NCI-H1694 (cell line): ENCODE measurements at regions not wholly inside any gene's neighbourhood (a gene's known extent, or its start where the extent isn't known, plus 50 kb on each side); places are given as distances from the start of the nearest gene placed in this dataset.
A peak's percentile ranks its signal among the peaks of the same experiment; 100 is the strongest.

Experiments used
- DNase-seq: peaks from one replicate; lab custom pipeline; 2025; lab: John Stamatoyannopoulos, UW

DNA sequence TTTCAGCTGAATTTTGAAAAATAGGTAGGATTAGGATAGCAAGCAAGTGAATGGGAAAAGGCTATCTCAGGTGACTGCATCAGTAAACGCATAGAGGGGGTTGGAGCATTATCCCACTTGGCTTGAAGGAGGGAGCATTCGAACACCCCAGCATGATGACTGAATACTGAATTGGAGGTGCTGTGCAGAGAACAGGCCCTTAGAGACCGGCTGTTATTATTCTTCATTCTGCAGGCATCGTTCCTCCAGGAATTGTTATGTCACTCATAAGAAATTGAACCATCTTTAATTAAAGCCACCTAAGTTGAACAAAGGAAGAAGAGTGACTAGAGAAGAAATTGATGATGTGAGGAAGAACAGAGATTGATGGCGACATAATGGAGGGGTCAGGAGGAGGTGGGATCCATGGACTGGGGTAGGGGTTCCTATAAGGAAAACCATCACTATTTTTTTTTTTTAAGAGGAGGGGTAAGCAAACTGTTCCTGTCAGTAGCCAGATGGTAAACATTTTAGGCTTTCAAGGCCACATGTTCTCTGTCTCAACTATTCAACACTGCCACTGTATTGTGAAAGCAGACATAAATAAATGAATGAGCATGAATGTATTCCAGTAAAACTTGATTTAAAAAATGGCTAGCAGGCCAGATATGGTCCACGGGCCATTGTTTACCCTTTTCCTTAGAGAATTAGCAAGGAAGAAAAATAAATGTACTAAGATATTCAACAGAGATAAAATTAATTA is 264.7 kb upstream of the TAC1 start:
- no peak for DNase-seq

- no peak for DNase-seq
Observed at GRCh38 chr7:97468493-97468892, 263.4 kb upstream of the TAC1 start.

DNA sequence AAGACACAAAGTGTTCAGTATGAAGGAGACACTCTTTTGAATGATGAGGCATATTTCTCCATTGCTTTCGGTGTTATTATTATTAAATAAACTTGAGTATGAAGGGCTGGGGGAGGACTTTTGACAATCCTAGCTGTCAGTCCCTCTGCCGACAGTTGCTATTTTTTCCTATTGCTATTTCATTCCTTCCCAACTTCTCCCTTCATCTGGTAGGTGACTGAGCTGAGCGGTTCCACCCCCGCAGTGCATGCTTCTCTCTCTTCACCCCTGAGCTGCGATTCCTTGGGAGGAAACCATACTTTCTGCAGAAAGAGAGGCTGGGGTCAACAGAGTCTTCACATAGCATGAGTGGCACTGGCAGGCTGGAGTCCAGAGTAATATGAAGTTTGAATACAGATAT is 261.2 kb upstream of the TAC1 start:
- DNase-seq = no peak

DNA sequence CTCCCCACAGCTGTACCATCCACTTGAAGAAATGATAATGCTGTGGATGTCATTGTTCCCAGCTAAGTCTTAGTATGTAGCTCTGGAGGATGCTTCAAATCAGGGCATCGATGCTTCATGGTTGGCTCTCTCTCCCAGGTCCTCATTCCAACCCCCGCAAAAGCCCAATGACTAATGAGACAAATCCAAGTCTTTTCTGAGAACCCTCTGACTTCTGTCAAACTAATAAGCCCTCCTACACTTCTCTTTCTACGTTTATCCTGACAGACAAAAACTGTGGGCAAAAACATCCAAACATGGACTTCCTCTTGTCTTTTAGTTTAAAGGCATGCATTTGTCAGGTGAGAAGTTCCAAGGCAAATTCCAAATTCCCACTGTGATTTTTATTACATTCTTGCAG is 260.4 kb upstream of the TAC1 start:
- DNase-seq = no peak

DNA sequence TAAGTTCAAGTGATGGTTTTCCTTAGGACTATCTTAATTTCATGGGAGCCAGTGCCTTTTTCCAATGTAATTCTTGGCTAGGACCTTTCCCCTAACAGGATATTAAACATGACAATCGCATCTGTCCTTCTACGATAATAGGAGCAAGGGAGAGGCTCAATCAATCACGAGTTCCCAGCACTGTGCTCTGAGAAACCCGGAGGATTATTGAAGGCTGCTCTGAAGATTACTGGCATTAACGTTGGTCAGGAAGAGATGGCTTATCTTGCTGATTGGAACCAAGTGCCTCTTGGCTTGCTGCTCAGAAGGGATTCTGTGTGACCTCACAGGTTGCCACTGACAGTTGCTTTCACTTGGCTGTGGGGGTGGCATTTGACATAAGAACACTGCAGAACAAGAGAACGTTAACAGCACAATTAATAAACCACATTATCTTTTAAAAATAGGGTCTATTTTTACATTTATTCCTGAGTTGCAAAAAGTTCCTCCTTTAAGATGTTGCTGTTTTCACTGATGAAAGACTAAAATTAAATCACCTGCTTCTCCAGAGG is 252.1 kb upstream of the TAC1 start:
- DNase-seq = no peak

DNA sequence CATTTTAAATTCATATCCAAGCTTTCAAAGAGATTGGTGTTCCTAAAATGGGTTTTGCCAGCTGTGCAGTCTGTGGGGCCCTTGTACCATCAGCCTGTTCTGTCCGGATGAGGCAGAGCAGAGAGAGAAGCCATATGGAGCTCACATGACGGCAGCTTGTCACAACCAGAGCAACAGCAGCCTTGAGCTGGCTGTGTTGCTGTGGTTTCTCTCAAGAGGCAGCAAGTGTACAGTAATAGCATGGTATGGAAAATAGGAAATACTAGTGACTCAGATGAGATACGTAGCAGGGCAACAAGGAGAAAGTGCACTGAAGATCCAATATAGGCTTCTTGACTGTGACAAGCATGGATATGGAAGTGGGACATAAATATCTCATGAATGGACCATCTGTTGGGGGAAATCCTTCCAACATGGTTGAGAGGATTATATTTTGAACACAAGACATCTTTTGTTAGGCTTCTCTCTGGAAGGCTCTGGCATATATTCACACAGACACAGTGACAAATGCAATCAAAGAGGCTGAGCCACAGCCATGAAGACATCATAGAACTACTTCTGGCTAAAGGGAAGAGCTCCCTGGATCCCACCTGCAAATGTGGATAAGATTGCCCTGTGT is 251.0 kb upstream of the TAC1 start:
- peak; percentile 35 for DNase-seq

DNA sequence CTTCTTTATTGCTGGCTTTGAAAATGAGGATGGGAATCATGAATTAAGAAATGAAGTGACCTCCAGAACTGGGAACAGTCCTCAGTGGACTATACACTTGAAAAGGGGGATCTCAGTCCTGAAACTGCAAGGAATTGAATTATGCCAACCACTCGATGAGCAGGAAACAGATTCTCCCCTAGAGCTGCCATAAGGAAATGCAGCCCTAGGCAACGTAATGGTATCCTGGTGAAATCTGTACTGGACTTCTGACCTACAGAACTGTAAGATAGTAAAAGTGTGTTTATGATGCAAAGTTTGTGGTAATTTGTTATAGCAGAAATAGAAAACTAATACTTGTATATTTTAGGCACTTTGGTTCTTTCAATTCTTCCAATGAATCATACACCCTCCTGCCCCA is 236.4 kb upstream of the TAC1 start:
- no peak for DNase-seq

- peak; percentile 5 for DNase-seq
Observed at GRCh38 chr7:97499204-97499603, 232.7 kb upstream of the TAC1 start.

- no peak for DNase-seq
Observed at GRCh38 chr7:97503367-97504094, 228.4 kb upstream of the TAC1 start.

- no peak for DNase-seq
Observed at GRCh38 chr7:97506728-97507127, 225.2 kb upstream of the TAC1 start.

GRCh38 chr7:97512441-97513207 is 219.3 kb upstream of the TAC1 start:
- DNase-seq = no peak

DNA sequence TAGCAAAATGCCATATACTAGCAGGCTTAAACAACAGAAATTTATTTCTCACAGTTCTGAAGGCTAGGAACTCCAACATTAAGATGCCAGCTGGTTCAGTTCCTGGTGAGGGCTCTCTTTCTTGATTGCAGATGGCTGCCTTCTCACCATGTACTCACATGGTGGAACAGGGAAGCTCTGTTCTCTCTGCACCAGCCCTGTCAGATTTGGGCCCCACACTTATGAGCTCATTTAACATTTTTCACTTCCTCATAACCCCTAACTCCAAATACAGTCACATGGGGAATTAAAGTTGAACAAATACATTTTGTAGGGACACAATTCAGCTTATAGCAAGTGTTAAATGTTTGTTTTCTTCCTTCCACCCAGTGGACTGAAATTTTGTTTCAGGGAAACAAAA is 218.6 kb upstream of the TAC1 start:
- DNase-seq = no peak

DNA sequence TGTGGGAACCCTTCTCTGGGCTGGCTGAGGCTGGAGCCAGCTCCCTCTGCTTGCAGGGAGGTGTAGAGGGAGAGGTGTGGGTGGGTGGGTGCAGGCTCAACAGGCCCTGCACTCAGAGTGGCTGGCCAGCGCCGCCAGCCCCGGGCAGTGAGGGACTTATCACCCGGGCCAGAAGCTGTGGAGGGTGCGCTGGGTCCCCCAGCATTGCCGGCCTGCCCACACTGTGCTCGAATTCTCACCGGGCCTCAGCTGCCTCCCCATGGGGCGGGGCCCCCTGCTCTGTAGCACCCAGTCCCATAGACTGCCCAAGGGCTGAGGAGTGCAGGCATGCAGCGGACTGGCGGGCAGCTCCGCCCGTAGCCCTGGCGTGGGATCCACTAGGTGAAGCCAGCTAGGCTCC is 190.7 kb upstream of the TAC1 start:
- no peak for DNase-seq

GRCh38 chr7:97555857-97556421 is 175.9 kb upstream of the TAC1 start:
- DNase-seq = peak; percentile 27

GRCh38 chr7:97565665-97566064 is 166.2 kb upstream of the TAC1 start:
- no peak for DNase-seq

DNA sequence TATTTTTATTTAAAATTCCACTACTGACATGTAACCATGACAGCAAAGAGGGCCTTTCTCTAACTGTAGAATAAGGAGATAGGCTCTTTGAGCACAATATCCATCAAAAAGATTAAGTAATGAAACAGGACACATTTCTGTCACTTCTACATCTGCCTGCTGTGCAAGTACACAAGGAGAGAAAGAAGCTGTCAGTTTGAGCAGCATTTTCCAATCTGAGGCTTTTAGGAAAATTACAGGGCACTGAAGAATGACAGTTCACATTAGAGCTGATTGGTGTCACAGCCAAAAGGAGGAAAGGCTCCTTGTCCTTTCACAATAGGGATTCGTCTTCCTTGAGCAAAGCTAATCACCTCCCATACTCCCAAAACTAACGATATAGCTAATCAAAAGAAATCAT is 158.8 kb upstream of the TAC1 start:
- no peak for DNase-seq

GRCh38 chr7:97576043-97576442 is 155.8 kb upstream of the TAC1 start:
- no peak for DNase-seq

- no peak for DNase-seq
Observed at GRCh38 chr7:97578225-97578624, 153.7 kb upstream of the TAC1 start.

GRCh38 chr7:97580205-97580604 is 151.7 kb upstream of the TAC1 start:
- DNase-seq = no peak

DNA sequence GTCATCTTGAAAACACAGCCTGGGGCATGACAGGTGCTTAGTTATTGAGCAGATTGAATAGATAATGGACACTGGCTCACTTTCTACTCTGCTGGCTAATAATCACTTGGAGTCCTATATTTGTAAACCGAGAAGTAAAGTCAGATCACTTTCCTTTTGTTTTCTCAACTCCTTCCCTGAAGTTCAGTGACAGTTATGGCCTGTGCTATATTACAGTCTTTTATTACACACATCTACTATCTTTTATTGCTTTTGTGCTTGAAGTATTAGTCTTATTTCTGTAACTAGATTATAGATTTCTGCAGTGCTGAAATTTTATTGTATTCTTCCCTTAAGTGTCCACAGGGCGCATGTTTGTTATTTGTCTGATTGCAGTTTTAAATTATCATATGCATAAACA is 136.4 kb upstream of the TAC1 start:
- DNase-seq = no peak

DNA sequence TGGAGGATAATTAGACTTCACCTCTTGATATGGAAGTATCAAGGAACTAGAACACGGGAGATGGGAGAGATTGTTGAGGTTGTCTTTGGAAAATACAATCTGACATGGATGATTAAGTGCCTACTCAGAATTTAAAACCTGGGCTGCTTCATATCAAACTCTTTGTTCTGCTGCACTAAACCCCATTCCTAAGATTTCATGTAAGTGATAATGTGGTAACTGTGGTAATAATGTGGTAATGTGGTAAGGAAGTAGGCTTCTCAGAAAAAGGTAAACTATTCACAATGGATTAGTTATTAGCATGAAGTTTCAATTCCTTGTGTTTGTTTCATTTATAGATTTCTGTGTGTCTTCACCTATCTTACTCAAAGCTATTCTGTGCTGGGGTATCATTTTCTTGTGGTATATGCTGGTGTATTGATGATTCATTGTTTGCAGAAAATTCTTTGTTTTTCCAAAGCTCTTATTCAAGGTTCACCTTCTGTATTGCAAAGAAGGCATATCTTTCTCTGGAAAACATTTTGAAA is 129.9 kb upstream of the TAC1 start:
- no peak for DNase-seq

DNA sequence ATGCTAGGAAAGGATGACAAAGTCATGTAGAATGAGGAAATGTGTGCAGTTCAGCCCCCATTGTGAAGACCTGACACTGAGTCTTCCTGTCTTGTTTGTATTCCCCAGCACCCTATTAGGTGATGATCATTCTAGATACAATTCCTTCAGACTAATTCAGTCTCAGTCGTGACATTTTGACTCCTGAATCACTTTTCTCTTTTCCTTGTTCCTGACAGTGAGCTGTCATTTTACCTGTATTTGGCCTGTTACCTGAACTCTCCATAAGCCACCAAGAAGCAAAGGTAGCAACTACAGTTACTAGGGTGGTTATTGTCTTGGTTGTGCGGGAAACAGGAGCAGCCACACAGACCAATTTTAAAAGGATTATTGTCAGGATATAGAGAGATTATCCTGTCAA is 111.4 kb upstream of the TAC1 start:
- DNase-seq = no peak
